MM.1S (cell line): ENCODE measurements at regions not wholly inside any gene's neighbourhood (a gene's known extent, or its start where the extent isn't known, plus 50 kb on each side); places are given as distances from the start of the nearest gene placed in this dataset.

Experiments used
- EZH2 ChIP-seq: fragments of 300-600 bp; sonication (generic); optimal IDR thresholded peaks from 2 replicates; pipeline ENCODE3; 2017; ENCODE audit warnings: low read depth, mild to moderate bottlenecking, antibody characterized with exemption, low read length, mixed read lengths
- EZH2phosphoT487 ChIP-seq: fragments of 300-600 bp; sonication (generic); IDR thresholded peaks from 2 replicates; pipeline ENCODE4 v1.6.1; 2018; ENCODE audit warnings: antibody characterized with exemption, low read length
- TF ChIP-seq, protein P1 (sequence below): fragments of 300-600 bp; sonication (generic); IDR thresholded peaks from 2 replicates; pipeline ENCODE4 v1.5.1; 2016; ENCODE audit warnings: antibody characterized with exemption, low read length, mixed read lengths

DNA sequence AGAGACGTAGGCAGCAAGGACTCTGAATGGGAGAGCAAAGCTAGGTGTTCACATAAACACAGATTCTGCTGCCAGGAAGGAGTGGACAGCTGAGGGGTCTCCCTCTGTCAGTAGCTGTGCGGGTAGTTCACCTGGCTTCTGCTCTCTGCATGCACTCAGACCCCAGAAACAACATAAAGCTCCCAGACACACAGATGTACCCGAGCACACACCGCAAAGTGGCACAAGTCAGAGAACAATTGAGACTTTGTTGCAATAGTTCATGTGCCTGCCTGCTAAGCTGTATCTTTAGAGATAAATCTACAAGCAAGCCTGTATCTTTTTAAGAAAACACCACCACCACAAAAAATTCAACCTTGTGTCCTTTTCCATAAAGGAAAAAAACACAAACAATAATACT is 420.0 kb upstream of the ST6GAL2 start:
- no peak for TF ChIP-seq EZH2
- no peak for TF ChIP-seq EZH2phosphoT487
- TF ChIP-seq, protein P1, sequence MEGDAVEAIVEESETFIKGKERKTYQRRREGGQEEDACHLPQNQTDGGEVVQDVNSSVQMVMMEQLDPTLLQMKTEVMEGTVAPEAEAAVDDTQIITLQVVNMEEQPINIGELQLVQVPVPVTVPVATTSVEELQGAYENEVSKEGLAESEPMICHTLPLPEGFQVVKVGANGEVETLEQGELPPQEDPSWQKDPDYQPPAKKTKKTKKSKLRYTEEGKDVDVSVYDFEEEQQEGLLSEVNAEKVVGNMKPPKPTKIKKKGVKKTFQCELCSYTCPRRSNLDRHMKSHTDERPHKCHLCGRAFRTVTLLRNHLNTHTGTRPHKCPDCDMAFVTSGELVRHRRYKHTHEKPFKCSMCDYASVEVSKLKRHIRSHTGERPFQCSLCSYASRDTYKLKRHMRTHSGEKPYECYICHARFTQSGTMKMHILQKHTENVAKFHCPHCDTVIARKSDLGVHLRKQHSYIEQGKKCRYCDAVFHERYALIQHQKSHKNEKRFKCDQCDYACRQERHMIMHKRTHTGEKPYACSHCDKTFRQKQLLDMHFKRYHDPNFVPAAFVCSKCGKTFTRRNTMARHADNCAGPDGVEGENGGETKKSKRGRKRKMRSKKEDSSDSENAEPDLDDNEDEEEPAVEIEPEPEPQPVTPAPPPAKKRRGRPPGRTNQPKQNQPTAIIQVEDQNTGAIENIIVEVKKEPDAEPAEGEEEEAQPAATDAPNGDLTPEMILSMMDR, result no peak
